IMR-90 (cell line): ENCODE measurements at regions not wholly inside any gene's neighbourhood (a gene's known extent, or its start where the extent isn't known, plus 50 kb on each side); places are given as distances from the start of the nearest gene placed in this dataset.

Experiments used
- ATAC-seq: fragments of 200-7000 bp; cut with Tn5 transposase; 2 replicates; pipeline ENCODE4 v1.9.1; 2020; ENCODE audit warnings: low read depth, mild to moderate bottlenecking, moderate library complexity
- BruUV-seq: library from RNA; stranded (reverse); fragments of 400-500 nt; replicated peaks from 2 replicates; lab custom pipeline; 2021; lab: Mats Ljungman, UMichigan
- CTCF ChIA-PET: fragments of 300-600 bp; formaldehyde crosslinking; extraction: SDS; loops from one replicate; lab custom pipeline; 2021; ENCODE audit warnings: antibody characterized with exemption; lab: Yijun Ruan, JAX
- POLR2A ChIA-PET: fragments of 300-600 bp; sonication (Branson Sonifier 250); formaldehyde crosslinking; loops from one replicate; lab custom pipeline; 2022; ENCODE audit warnings: antibody characterized with exemption; ENCODE audit not compliant: unreplicated experiment; lab: Charles Lee
- DNase-seq: peaks from one replicate; pipeline ENCODE4 v3.0.0; 2013
- H2AFZ ChIP-seq: replicated peaks from 2 replicates; pipeline ENCODE3; 2013; ENCODE audit warnings: low read length, mild to moderate bottlenecking; ENCODE audit not compliant: poor library complexity
- H2AK5ac ChIP-seq: 2 replicates; pipeline ENCODE4 v1.6.1; 2013; ENCODE audit warnings: low read depth, low read length, inconsistent platforms
- H2AK9ac ChIP-seq: replicated peaks from 2 replicates; pipeline ENCODE3; 2013; ENCODE audit warnings: mild to moderate bottlenecking, low read depth, low read length, moderate library complexity; ENCODE audit not compliant: poor library complexity
- H2BK120ac ChIP-seq: 2 replicates; pipeline ENCODE4 v1.6.1; 2013; ENCODE audit warnings: low read depth, low read length, inconsistent platforms
- H2BK15ac ChIP-seq: 3 replicates; pipeline ENCODE4 v1.6.1; 2013; ENCODE audit warnings: low read depth, low read length, inconsistent platforms
- H2BK20ac ChIP-seq: 2 replicates; pipeline ENCODE4 v1.6.1; 2013; ENCODE audit warnings: low read depth, mild to moderate bottlenecking, inconsistent platforms, low read length, moderate library complexity
- H2BK5ac ChIP-seq: 2 replicates; pipeline ENCODE4 v1.6.1; 2013; ENCODE audit warnings: mild to moderate bottlenecking, low read depth, low read length, inconsistent platforms; ENCODE audit not compliant: poor library complexity, severe bottlenecking
- H3K14ac ChIP-seq: replicated peaks from 2 replicates; pipeline ENCODE4 v1.6.1; 2013; ENCODE audit warnings: low read depth, low read length, inconsistent platforms
- H3K18ac ChIP-seq: 2 replicates; pipeline ENCODE4 v1.6.1; 2013; ENCODE audit warnings: low read depth, low read length, control low read depth
- H3K23ac ChIP-seq: 2 replicates; pipeline ENCODE4 v1.6.1; 2013; ENCODE audit warnings: low read depth, low read length, inconsistent platforms
- H3K27ac ChIP-seq: 2 replicates; pipeline ENCODE4 v1.5.1; 2013; ENCODE audit warnings: mild to moderate bottlenecking, control low read depth, low read length; ENCODE audit not compliant: insufficient read depth
- H3K27me3 ChIP-seq: 2 replicates; pipeline ENCODE4 v1.6.1; 2013; ENCODE audit warnings: low read length; ENCODE audit not compliant: control insufficient read depth, insufficient read depth
- H3K36me3 ChIP-seq: 2 replicates; pipeline ENCODE4 v1.6.1; 2013; ENCODE audit warnings: low read length, mixed read lengths; ENCODE audit not compliant: control insufficient read depth, insufficient read depth
- H3K4ac ChIP-seq: 2 replicates; pipeline ENCODE4 v1.6.1; 2013; ENCODE audit warnings: low read depth, low read length, inconsistent platforms
- H3K4me1 ChIP-seq: 2 replicates; pipeline ENCODE4 v1.6.1; 2013; ENCODE audit warnings: low read length, mixed read lengths; ENCODE audit not compliant: control insufficient read depth, insufficient read depth
- H3K4me2 ChIP-seq: 2 replicates; pipeline ENCODE4 v1.6.1; 2013; ENCODE audit warnings: low read depth, mild to moderate bottlenecking, control low read depth, low read length, moderate library complexity
- H3K4me3 ChIP-seq: 2 replicates; pipeline ENCODE4 v1.5.1; 2013; ENCODE audit warnings: low read depth, mild to moderate bottlenecking, control low read depth, low read length, moderate library complexity; ENCODE audit not compliant: insufficient read depth
- H3K56ac ChIP-seq: 2 replicates; pipeline ENCODE4 v1.6.1; 2013; ENCODE audit warnings: low read length, inconsistent platforms; ENCODE audit not compliant: insufficient read depth; ENCODE audit errors: extremely low read depth
- H3K79me1 ChIP-seq, 2 experiments: 2 replicates each; pipeline ENCODE4 v1.6.1; 2013; ENCODE audit warnings: low read length in 2 of 2, inconsistent platforms in 1 of 2, low read depth in 1 of 2
- H3K9ac ChIP-seq: 2 replicates; pipeline ENCODE4 v1.6.1; 2013; ENCODE audit warnings: low read depth, low read length, control low read depth
- H3K9me1 ChIP-seq: 2 replicates; pipeline ENCODE4 v1.6.1; 2013; ENCODE audit warnings: low read length, inconsistent platforms; ENCODE audit not compliant: insufficient read depth
- H3K9me3 ChIP-seq: 2 replicates; pipeline ENCODE4 v1.6.1; 2013; ENCODE audit warnings: low read length; ENCODE audit not compliant: control insufficient read depth, insufficient read depth
- H4K20me1 ChIP-seq: 2 replicates; pipeline ENCODE4 v1.6.1; 2013; ENCODE audit warnings: low read length, inconsistent platforms; ENCODE audit not compliant: insufficient read depth
- H4K5ac ChIP-seq: 2 replicates; pipeline ENCODE4 v1.6.1; 2013; ENCODE audit warnings: mild to moderate bottlenecking, low read depth, low read length, control low read depth
- H4K8ac ChIP-seq, 2 experiments: 2 replicates each; pipeline ENCODE4 v1.6.1; 2013; ENCODE audit warnings: low read depth in 2 of 2, low read length in 2 of 2, control low read depth in 1 of 2, inconsistent platforms in 1 of 2
- H4K91ac ChIP-seq: 2 replicates; pipeline ENCODE4 v1.6.1; 2013; ENCODE audit warnings: low read depth, low read length, inconsistent platforms; ENCODE audit not compliant: insufficient read depth
- BHLHE40 ChIP-seq: fragments of 150-350 bp; IDR thresholded peaks from 2 replicates; pipeline ENCODE4 v1.6.1; 2016; ENCODE audit warnings: mild to moderate bottlenecking, low read depth, low read length
- CEBPB ChIP-seq: IDR thresholded peaks from 2 replicates; pipeline ENCODE4 v1.6.1; 2012; ENCODE audit warnings: low read depth, low read length, improper control_type of control experiment
- CTCF ChIP-seq: conservative IDR thresholded peaks from 2 replicates; pipeline ENCODE4 v1.5.1; 2012; ENCODE audit warnings: mild to moderate bottlenecking, low read depth, low read length, improper control_type of control experiment
- ELK1 ChIP-seq: fragments of 150-350 bp; IDR thresholded peaks from 2 replicates; pipeline ENCODE4 v1.6.1; 2016; ENCODE audit warnings: low read depth, mild to moderate bottlenecking, low read length, moderate library complexity, borderline replicate concordance
- FOS ChIP-seq: fragments of 150-350 bp; IDR thresholded peaks from 2 replicates; pipeline ENCODE4 v1.6.1; 2016; ENCODE audit warnings: low read depth, low read length
- MAZ ChIP-seq: IDR thresholded peaks from 2 replicates; pipeline ENCODE4 v1.6.1; 2012; ENCODE audit warnings: low read depth, mild to moderate bottlenecking, low read length, improper control_type of control experiment, moderate library complexity, borderline replicate concordance
- POLR2A ChIP-seq: IDR thresholded peaks from 2 replicates; pipeline ENCODE4 v1.6.1; 2012; ENCODE audit warnings: mild to moderate bottlenecking, low read depth, low read length
- RAD21 ChIP-seq: IDR thresholded peaks from 2 replicates; pipeline ENCODE4 v1.6.1; 2012; ENCODE audit warnings: low read length, improper control_type of control experiment
- RCOR1 ChIP-seq: IDR thresholded peaks from 2 replicates; pipeline ENCODE4 v1.6.1; 2012; ENCODE audit warnings: mild to moderate bottlenecking, low read length, improper control_type of control experiment; ENCODE audit not compliant: insufficient replicate concordance
- SMC3 ChIP-seq: fragments of 150-350 bp; IDR thresholded peaks from 2 replicates; pipeline ENCODE4 v1.6.1; 2016; ENCODE audit warnings: low read depth, mild to moderate bottlenecking, antibody characterized with exemption, low read length, moderate library complexity
- USF2 ChIP-seq: fragments of 150-350 bp; IDR thresholded peaks from 2 replicates; pipeline ENCODE4 v1.6.1; 2017; ENCODE audit warnings: mild to moderate bottlenecking, antibody characterized with exemption, low read length, low read depth
- WGBS, 2 experiments: methylation state at CpG; one replicate each; pipeline versions ENCODE4 v1.1.5 to v1.1.7; 2013; ENCODE audit warnings: missing lambda C conversion rate in 2 of 2; ENCODE audit not compliant: insufficient read length in 1 of 2; ENCODE audit errors: extremely low coverage in 2 of 2; 5-methylcytosine and 5-hydroxymethylcytosine counted together
- dilution Hi-C: fragments of 300-500 bp; cut with HindIII; formaldehyde crosslinking; loops from one replicate; pipeline ENCODE4 v1.14.3; 2018; ENCODE audit warnings: low sequenced_read_pairs; ENCODE audit not compliant: unreplicated experiment
- in situ Hi-C: fragments of 300-500 bp; cut with MboI; formaldehyde crosslinking; loops from 3 replicates; pipeline ENCODE4 v1.14.3; 2019; ENCODE audit warnings: low sequenced_read_pairs, inconsistent platforms, mixed read lengths
- intact Hi-C: fragments of 100-400 bp; cut with micrococcal nuclease; formaldehyde crosslinking; loops from 2 replicates; pipeline ENCODE4 v1.10.0; 2022

GRCh38 chr11:11148596-11148995 is 204.5 kb downstream of the CSNK2A3 start:
- Histone ChIP-seq H4K91ac (peak overlapping the region; percentile 17; the same call in 1 of the 2 replicates), H3K14ac (no peak overlapping the region), H3K18ac (no peak overlapping the region), H2BK5ac (no peak overlapping the region), H4K8ac (no peak overlapping the region), H3K23ac (no peak overlapping the region), H2AK5ac (no peak overlapping the region), H4K20me1 (no peaks in the 10 kb centered on the region), H4K5ac (no peak overlapping the region), H2BK120ac (no peak overlapping the region), H2BK15ac (no peak overlapping the region), H3K36me3 (no peaks in the 10 kb centered on the region), H3K79me1 (no peaks in the 10 kb centered on the region), H3K4me2 (no peak overlapping the region), H3K27me3 (peaks cover 24% of the 10 kb centered on the region), H2AK9ac (no peak overlapping the region), H3K4ac (no peak overlapping the region; the same call in 1 of the 2 replicates), H3K4me1 (0 out of 2 replicates have a peak, but pooled peaks cover 3% of the 10 kb centered on the region), H2BK20ac (no peak overlapping the region), H3K4me3 (no peak overlapping the region), H3K9ac (no peak overlapping the region), H3K9me3 (no peaks in the 10 kb centered on the region), H3K27ac (no peak overlapping the region), H3K56ac (no peak overlapping the region), H2AFZ (no peak overlapping the region), H3K9me1 (no peaks in the 10 kb centered on the region)
- WGBS, 2 experiments, result 54% methylated on average over 4 of the region's 4 CpGs; no CpG with 5 or more reads in 1 of the 2 experiments
- in situ Hi-C loops (no loop called here), dilution Hi-C loops (no loop called here), intact Hi-C loops (loop anchor here (5.0 to 10.0 kb wide), 2 partner anchors 111 to 214 kb away; no protein-coding TSS in a partner anchor)
- BruUV-seq, result no TSS peak
- ChIA-PET CTCF (interaction anchor here (0.6 to 1.0 kb wide), 4 partner anchors 9 to 120 kb away, joined by 3 to 4 read pairs (median 3); no protein-coding TSS in a partner anchor), POLR2A (no interaction called here)
- DNase-seq (no peak), ATAC-seq (no peak)
- no peak for TF ChIP-seq SMC3
- TF ChIP-seq CEBPB, result no peak
- TF ChIP-seq MAZ, result no peak
- no peak for TF ChIP-seq POLR2A
- TF ChIP-seq FOS, result no peak
- TF ChIP-seq ELK1, result no peak
- no peak for TF ChIP-seq CTCF
- no peak for TF ChIP-seq BHLHE40
- no peak for TF ChIP-seq USF2
- TF ChIP-seq RCOR1, result no peak
- TF ChIP-seq RAD21, result no peak
